K562 (cell line): ENCODE measurements at regions not wholly inside any gene's neighbourhood (a gene's known extent, or its start where the extent isn't known, plus 50 kb on each side); places are given as distances from the start of the nearest gene placed in this dataset.

Experiments
- ATAC-seq: fragments of 200-7000 bp; cut with Tn5 transposase; 3 replicates; pipeline ENCODE4 v1.9.1; 2020; ENCODE audit warnings: moderate library complexity
- BruUV-seq: library from RNA; stranded (reverse); fragments of 400-500 nt; replicated peaks from 2 replicates; lab custom pipeline; 2021; lab: Mats Ljungman, UMichigan
- CTCF ChIA-PET: fragments of 300-600 bp; formaldehyde crosslinking; extraction: SDS; loops from one replicate; lab custom pipeline; 2021; ENCODE audit warnings: low intra/inter-chr PET ratio; lab: Yijun Ruan, JAX
- POLR2A ChIA-PET: fragments of 300-600, 350-650 bp; sonication (Branson Sonifier 250); formaldehyde crosslinking; extraction: SDS; loops from one replicate; lab custom pipeline; 2021; ENCODE audit warnings: antibody characterized with exemption, inconsistent platforms; lab: Yijun Ruan, JAX
- DNase-seq, 4 experiments: peaks; one replicate each; pipeline versions ENCODE4 v3.0.0 to v3.0.0-alpha.2; 2011 to 2018; ENCODE audit warnings: low spot score in 3 of 4, mixed read lengths in 3 of 4; ENCODE audit errors: extremely low read depth in 1 of 4
- FAIRE-seq: peaks from 2 replicates; lab custom pipeline; 2011; peaks lifted over from hg19 to GRCh38; lab: Jason Lieb, UNC
- H2AFZ ChIP-seq: 2 replicates; pipeline ENCODE4 v1.6.0; 2011; ENCODE audit warnings: low read depth, low read length, control low read depth, inconsistent platforms
- H3K27ac ChIP-seq: fragments of 200-600 bp; 3 replicates; pipeline ENCODE4 v1.8.0; 2011; ENCODE audit warnings: low read depth, mild to moderate bottlenecking, control low read depth, inconsistent platforms, low read length, moderate library complexity, mixed read lengths; ENCODE audit errors: extremely low read depth
- H3K27me3 ChIP-seq, 2 experiments: fragments of 300-600 bp in 1 of 2; 2 replicates in 1 of 2; 3 replicates in 1 of 2; pipeline versions ENCODE4 v1.6.0 to v1.8.0; 2011; ENCODE audit warnings: inconsistent platforms in 2 of 2, low read length in 2 of 2, mild to moderate bottlenecking in 1 of 2, mixed read lengths in 1 of 2, moderate library complexity in 1 of 2; ENCODE audit not compliant: control insufficient read depth in 2 of 2, insufficient read depth in 2 of 2
- H3K36me3 ChIP-seq: fragments of 300-600 bp; 3 replicates; pipeline ENCODE4 v1.8.0; 2011; ENCODE audit warnings: mild to moderate bottlenecking, low read length, inconsistent platforms; ENCODE audit not compliant: control insufficient read depth, insufficient read depth
- H3K4me1 ChIP-seq, 2 experiments: fragments of 200-600 bp in 1 of 2; replicated peaks in 1 of 2; 2 replicates in 1 of 2; 3 replicates in 1 of 2; pipeline versions ENCODE4 v1.5.1 to v1.8.0; 2011; ENCODE audit warnings: inconsistent platforms in 2 of 2, low read length in 2 of 2, mild to moderate bottlenecking in 1 of 2, mixed read lengths in 1 of 2, moderate library complexity in 1 of 2; ENCODE audit not compliant: control insufficient read depth in 2 of 2, insufficient read depth in 2 of 2
- H3K4me2 ChIP-seq: 2 replicates; pipeline ENCODE4 v1.6.1; 2011; ENCODE audit warnings: low read length, control low read depth, inconsistent platforms, mixed read lengths; ENCODE audit not compliant: insufficient read depth
- H3K4me3 ChIP-seq: fragments of 200-600 bp; sonication (generic), shearing (Covaris generic); 2 replicates; pipeline ENCODE4 v1.5.1; 2016; ENCODE audit warnings: control low read depth, inconsistent platforms
- H3K79me2 ChIP-seq: fragments of 200-600 bp; 3 replicates; pipeline ENCODE4 v1.8.0; 2011; ENCODE audit warnings: low read length, inconsistent platforms; ENCODE audit not compliant: control insufficient read depth, insufficient read depth
- H3K9ac ChIP-seq, 2 experiments: 2 replicates each; pipeline versions ENCODE4 v1.6.0 to v1.6.1; 2011; ENCODE audit warnings: low read depth in 2 of 2, low read length in 2 of 2, control low read depth in 1 of 2, inconsistent platforms in 1 of 2, mild to moderate bottlenecking in 1 of 2, mixed read lengths in 1 of 2; ENCODE audit not compliant: insufficient read depth in 1 of 2
- H3K9me1 ChIP-seq: one replicate; pipeline ENCODE4 v1.6.0; 2011; ENCODE audit warnings: inconsistent platforms, mild to moderate bottlenecking, low read length, moderate library complexity; ENCODE audit not compliant: control insufficient read depth, insufficient read depth
- H3K9me3 ChIP-seq: replicated peaks from 2 replicates; pipeline ENCODE4 v1.5.1; 2011; ENCODE audit warnings: low read depth, low read length, inconsistent platforms; ENCODE audit not compliant: control insufficient read depth, insufficient read depth
- H4K20me1 ChIP-seq: replicated peaks from 2 replicates; pipeline ENCODE4 v1.6.1; 2011; ENCODE audit warnings: low read length, inconsistent platforms, mixed read lengths; ENCODE audit not compliant: control insufficient read depth, insufficient read depth
- CHD2 ChIP-seq: IDR thresholded peaks from 2 replicates; pipeline ENCODE4 v1.6.1; 2011; ENCODE audit warnings: low read depth, low read length
- TRIM25 ChIP-seq: fragments of 450-650 bp; IDR thresholded peaks from 2 replicates; pipeline ENCODE4 v1.7.0; 2016; ENCODE audit warnings: borderline replicate concordance
- WGBS: fragments of 100-300 bp; shearing (Covaris generic); methylation state at CpG from one replicate; pipeline ENCODE4 v1.1.6; 2016; ENCODE audit warnings: low coverage, mixed read lengths; ENCODE audit not compliant: insufficient coverage; ENCODE audit errors: missing lambda C conversion rate; 5-methylcytosine and 5-hydroxymethylcytosine counted together
- in situ Hi-C: fragments of 300-500 bp; cut with MboI; formaldehyde crosslinking; loops from 4 replicates; pipeline ENCODE4 v1.15.0; 2018; ENCODE audit warnings: inconsistent platforms, mixed read lengths
- intact Hi-C: fragments of 100-400 bp; cut with micrococcal nuclease; formaldehyde crosslinking; loops from 2 replicates; pipeline ENCODE4 v1.14.2; 2022

GRCh38 chr5:2690293-2690692 is 61.2 kb downstream of the IRX2 start:
- H4K20me1 ChIP-seq, result 0 out of 2 replicates have a peak, but pooled peaks cover 5% of the 10 kb centered on the region
- no peak overlapping the region for H3K4me3 ChIP-seq
- WGBS, result 1% methylated on average over 6 of the region's 6 CpGs
- BruUV-seq, result no TSS peak
- H3K79me2 ChIP-seq, result no peaks in the 10 kb centered on the region
- in situ Hi-C loops, result no loop called here
- H3K9me1 ChIP-seq, result no peaks in the 10 kb centered on the region
- ChIA-PET CTCF (no interaction called here), POLR2A (no interaction called here)
- no peak for FAIRE-seq
- H3K9ac ChIP-seq, result no peak overlapping the region
- DNase-seq, result no peak
- no peak overlapping the region for H3K27ac ChIP-seq
- peaks cover 0 to 14% of the 10 kb centered on the region in 2 experiments; a peak in 2 of 5 replicates for H3K27me3 ChIP-seq
- intact Hi-C loops, result no loop called here
- no peak overlapping the region for H3K4me2 ChIP-seq
- TF ChIP-seq TRIM25, result no peak
- no peaks in the 10 kb centered on the region for H3K9me3 ChIP-seq
- no peak overlapping the region for H2AFZ ChIP-seq
- no peak for ATAC-seq
- no peaks in the 10 kb centered on the region for H3K4me1 ChIP-seq
- H3K36me3 ChIP-seq, result no peaks in the 10 kb centered on the region

GRCh38 chr5:2688586-2688985 is 62.9 kb downstream of the IRX2 start:
- no peak overlapping the region for H3K27ac ChIP-seq
- no peak for TF ChIP-seq CHD2
- TF ChIP-seq, all 486 proteins: peak for 0
- Histone ChIP-seq H3K4me1 (no peaks in the 10 kb centered on the region), H4K20me1 (0 out of 2 replicates have a peak, but pooled peaks cover 5% of the 10 kb centered on the region), H3K4me3 (no peak overlapping the region), H3K36me3 (no peaks in the 10 kb centered on the region), H3K9ac (no peak overlapping the region), H2AFZ (no peak overlapping the region), H3K9me1 (no peaks in the 10 kb centered on the region), H3K79me2 (no peaks in the 10 kb centered on the region), H3K4me2 (no peak overlapping the region), H3K27me3 (peaks cover 0 to 26% of the 10 kb centered on the region in 2 experiments; a peak in 2 of 5 replicates), H3K9me3 (no peaks in the 10 kb centered on the region)
- DNase-seq (no peak), ATAC-seq (no peak), FAIRE-seq (no peak)
- intact Hi-C loops, result no loop called here
- in situ Hi-C loops, result no loop called here
- ChIA-PET CTCF (no interaction called here), POLR2A (interaction anchor here (1.3 kb wide), 1 partner anchor 13 kb away, joined by 3 read pairs; no protein-coding TSS in a partner anchor)
- no TSS peak for BruUV-seq
- WGBS, result 2% methylated on average over 5 of the region's 5 CpGs
